C4-2B (cell line): ENCODE measurements at regions not wholly inside any gene's neighbourhood (a gene's known extent, or its start where the extent isn't known, plus 50 kb on each side); places are given as distances from the start of the nearest gene placed in this dataset.
"Not testable (repeated sequence)": the region's sequence is repeated elsewhere in the genome, so short reads cannot be mapped to it uniquely, and the experiment has no call there.

Source experiments
- H3K27ac ChIP-seq: fragments of 450-650 bp; 2 replicates; pipeline ENCODE4 v1.5.1; 2017
- CTCF ChIP-seq: fragments of 450-650 bp; conservative IDR thresholded peaks from 2 replicates; pipeline ENCODE4 v1.5.1; 2017; ENCODE audit warnings: mild to moderate bottlenecking
- ZFX ChIP-seq: fragments of 450-650 bp; IDR thresholded peaks from 2 replicates; pipeline ENCODE4 v1.6.1; 2017

- H3K27ac ChIP-seq = no peak overlapping the region
- TF ChIP-seq ZFX = no peak
- no peak for TF ChIP-seq CTCF
Measured at GRCh38 chr3:153567556-153567955, 405.5 kb downstream of the RAP2B start.

DNA sequence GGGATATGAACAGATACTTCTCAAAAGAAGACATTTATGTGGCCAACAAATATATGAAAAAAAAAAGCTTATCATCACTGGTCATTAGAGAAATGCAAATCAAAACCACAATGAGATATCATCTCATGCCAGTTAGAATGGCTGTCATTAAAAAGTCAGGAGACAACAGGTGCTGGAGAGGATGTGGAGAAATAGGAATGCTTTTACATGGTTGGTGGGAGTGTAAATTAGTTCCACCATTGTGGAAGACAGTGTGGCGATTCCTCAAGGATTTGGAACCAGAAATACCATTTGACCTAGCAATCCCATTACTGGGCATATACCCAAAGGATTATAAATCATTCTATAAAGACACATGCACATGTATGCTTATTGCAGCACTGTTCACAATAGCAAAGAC lies 408.5 kb downstream of the RAP2B start:
- H3K27ac ChIP-seq = not testable (repeated sequence)

DNA sequence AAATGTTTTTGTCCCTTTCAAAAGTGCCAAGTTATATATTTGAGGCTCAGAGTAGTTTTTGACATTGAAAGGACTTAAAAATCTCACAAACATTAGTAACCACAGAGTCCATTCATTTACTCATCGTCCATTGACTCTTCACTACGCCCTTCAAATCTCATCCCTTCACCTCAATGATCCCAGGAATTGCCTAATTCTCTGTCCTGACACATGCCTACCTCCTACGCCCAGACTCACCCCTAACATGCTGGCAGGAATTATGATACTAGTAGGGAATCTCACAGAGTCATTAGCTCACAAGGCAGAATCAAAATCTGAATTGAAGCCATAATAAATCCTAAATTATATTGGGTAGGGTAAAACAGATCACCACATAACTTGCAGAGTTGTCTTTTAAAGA lies 410.1 kb downstream of the RAP2B start:
- TF ChIP-seq CTCF = no peak
- no peak for TF ChIP-seq ZFX
- H3K27ac ChIP-seq = no peak overlapping the region

DNA sequence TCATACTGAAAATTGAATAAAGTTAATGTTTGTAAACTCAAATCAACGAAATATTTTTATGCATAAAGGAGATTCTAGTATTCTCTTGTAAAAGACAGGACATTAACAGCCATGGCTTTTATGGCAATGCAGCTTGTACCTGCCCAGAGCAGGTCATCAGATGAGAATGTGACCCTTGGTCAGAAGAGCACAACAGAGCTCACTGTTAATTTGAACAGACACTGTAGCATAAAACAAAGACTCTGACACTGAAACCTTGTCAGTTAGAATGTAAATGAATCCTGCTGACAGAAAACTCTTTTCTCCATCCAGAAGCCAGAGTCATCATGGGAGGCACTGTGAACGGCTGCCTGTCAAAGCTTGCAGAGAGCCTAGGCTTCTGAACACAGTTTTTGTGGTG lies 410.6 kb downstream of the RAP2B start:
- TF ChIP-seq ZFX (no peak), CTCF (no peak)
- H3K27ac ChIP-seq = no peak overlapping the region

GRCh38 chr3:153573481-153573880 lies 411.5 kb downstream of the RAP2B start:
- TF ChIP-seq ZFX (no peak), CTCF (no peak)
- H3K27ac ChIP-seq = no peak overlapping the region

GRCh38 chr3:153574445-153574844 lies 412.4 kb downstream of the RAP2B start:
- H3K27ac ChIP-seq = no peak overlapping the region

GRCh38 chr3:153577059-153577736 lies 415.2 kb downstream of the RAP2B start:
- no peak for TF ChIP-seq ZFX
- no peak for TF ChIP-seq CTCF
- no peak overlapping the region for H3K27ac ChIP-seq

More at GRCh38 chr3:153574445-153574844, 412.4 kb downstream of the RAP2B start:
- TF ChIP-seq ZFX (no peak), CTCF (no peak)

- no peak overlapping the region for H3K27ac ChIP-seq
- TF ChIP-seq ZFX (no peak), CTCF (no peak)
Measured at GRCh38 chr3:153578046-153578445, 416.0 kb downstream of the RAP2B start.
